Activated CD8-positive, alpha-beta memory T cell treated with anti-CD3 and anti-CD28 coated beads for 48 hours (primary cell): ENCODE measurements at regions not wholly inside any gene's neighbourhood (a gene's known extent, or its start where the extent isn't known, plus 50 kb on each side); places are given as distances from the start of the nearest gene placed in this dataset.
"Not testable (repeated sequence)": the region's sequence is repeated elsewhere in the genome, so short reads cannot be mapped to it uniquely, and the experiment has no call there.

Source experiments
- DNase-seq, 3 experiments: peaks; one replicate each; pipeline ENCODE4 v3.0.0-alpha.2; 2020; ENCODE audit warnings: low read depth in 2 of 3, low spot score in 2 of 3

GRCh38 chr1:43042773-43043457 is 84.2 kb upstream of the SLC2A1 start:
- no peak for DNase-seq

- no peak for DNase-seq
Observed at GRCh38 chr1:43042127-43042526, 83.5 kb upstream of the SLC2A1 start.

GRCh38 chr1:43041591-43041990 is 82.9 kb upstream of the SLC2A1 start:
- no peak for DNase-seq

GRCh38 chr1:43039228-43040055 is 80.8 kb upstream of the SLC2A1 start:
- DNase-seq: no peak

GRCh38 chr1:43038232-43038935 is 79.7 kb upstream of the SLC2A1 start:
- no peak for DNase-seq

GRCh38 chr1:43037466-43037865 is 78.8 kb upstream of the SLC2A1 start:
- no peak for DNase-seq

GRCh38 chr1:43036932-43037331 is 78.3 kb upstream of the SLC2A1 start:
- DNase-seq: no peak

GRCh38 chr1:43035821-43036741 is 77.4 kb upstream of the SLC2A1 start:
- no peak for DNase-seq

- DNase-seq: no peak
Observed at GRCh38 chr1:43034778-43035177, 76.1 kb upstream of the SLC2A1 start.

GRCh38 chr1:43034195-43034658 is 75.6 kb upstream of the SLC2A1 start:
- no peak for DNase-seq

GRCh38 chr1:43031316-43032203 is 72.9 kb upstream of the SLC2A1 start:
- no peak for DNase-seq

- DNase-seq: no peak
Observed at GRCh38 chr1:43024905-43025304, 66.2 kb upstream of the SLC2A1 start.

GRCh38 chr1:43021547-43022474 is 63.1 kb upstream of the SLC2A1 start:
- DNase-seq: no peak

- DNase-seq: no peak
Observed at GRCh38 chr1:43019226-43019625, 60.6 kb upstream of the SLC2A1 start.

GRCh38 chr1:43018121-43018520 is 59.5 kb upstream of the SLC2A1 start:
- DNase-seq: no peak

GRCh38 chr1:43015269-43015668 is 56.6 kb upstream of the SLC2A1 start:
- no peak for DNase-seq

- DNase-seq: not testable (repeated sequence)
Observed at GRCh38 chr1:43014579-43014978, 55.9 kb upstream of the SLC2A1 start.

GRCh38 chr1:43011020-43011419 is 52.4 kb upstream of the SLC2A1 start:
- DNase-seq: no peak

- no peak for DNase-seq
Observed at GRCh38 chr1:43009274-43009673, 50.6 kb upstream of the SLC2A1 start.
